Fibroblast of mammary gland (primary cell): ENCODE measurements at regions not wholly inside any gene's neighbourhood (a gene's known extent, or its start where the extent isn't known, plus 50 kb on each side); places are given as distances from the start of the nearest gene placed in this dataset.
"Not testable (repeated sequence)": the region's sequence is repeated elsewhere in the genome, so short reads cannot be mapped to it uniquely, and the experiment has no call there.

ENCODE experiments used
- DNase-seq: peaks from one replicate; pipeline ENCODE4 v3.0.0-alpha.2; 2010; ENCODE audit warnings: low read depth
- H3K4me3 ChIP-seq: 2 replicates; pipeline ENCODE4 v1.5.1; 2011; ENCODE audit warnings: low read depth, mild to moderate bottlenecking, low read length, moderate library complexity; ENCODE audit not compliant: control insufficient read depth
- TF ChIP-seq, protein P1 (sequence below): conservative IDR thresholded peaks from 2 replicates; pipeline ENCODE4 v1.5.1; 2011; ENCODE audit warnings: low read depth, low read length, inconsistent platforms; ENCODE audit not compliant: control insufficient read depth, insufficient read depth

- no peak overlapping the region for H3K4me3 ChIP-seq
- TF ChIP-seq, protein P1, sequence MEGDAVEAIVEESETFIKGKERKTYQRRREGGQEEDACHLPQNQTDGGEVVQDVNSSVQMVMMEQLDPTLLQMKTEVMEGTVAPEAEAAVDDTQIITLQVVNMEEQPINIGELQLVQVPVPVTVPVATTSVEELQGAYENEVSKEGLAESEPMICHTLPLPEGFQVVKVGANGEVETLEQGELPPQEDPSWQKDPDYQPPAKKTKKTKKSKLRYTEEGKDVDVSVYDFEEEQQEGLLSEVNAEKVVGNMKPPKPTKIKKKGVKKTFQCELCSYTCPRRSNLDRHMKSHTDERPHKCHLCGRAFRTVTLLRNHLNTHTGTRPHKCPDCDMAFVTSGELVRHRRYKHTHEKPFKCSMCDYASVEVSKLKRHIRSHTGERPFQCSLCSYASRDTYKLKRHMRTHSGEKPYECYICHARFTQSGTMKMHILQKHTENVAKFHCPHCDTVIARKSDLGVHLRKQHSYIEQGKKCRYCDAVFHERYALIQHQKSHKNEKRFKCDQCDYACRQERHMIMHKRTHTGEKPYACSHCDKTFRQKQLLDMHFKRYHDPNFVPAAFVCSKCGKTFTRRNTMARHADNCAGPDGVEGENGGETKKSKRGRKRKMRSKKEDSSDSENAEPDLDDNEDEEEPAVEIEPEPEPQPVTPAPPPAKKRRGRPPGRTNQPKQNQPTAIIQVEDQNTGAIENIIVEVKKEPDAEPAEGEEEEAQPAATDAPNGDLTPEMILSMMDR: no peak
- no peak for DNase-seq
These were observed 258.3 kb downstream of the KLF5 start for GRCh38 chr13:73317140-73317539.

DNA sequence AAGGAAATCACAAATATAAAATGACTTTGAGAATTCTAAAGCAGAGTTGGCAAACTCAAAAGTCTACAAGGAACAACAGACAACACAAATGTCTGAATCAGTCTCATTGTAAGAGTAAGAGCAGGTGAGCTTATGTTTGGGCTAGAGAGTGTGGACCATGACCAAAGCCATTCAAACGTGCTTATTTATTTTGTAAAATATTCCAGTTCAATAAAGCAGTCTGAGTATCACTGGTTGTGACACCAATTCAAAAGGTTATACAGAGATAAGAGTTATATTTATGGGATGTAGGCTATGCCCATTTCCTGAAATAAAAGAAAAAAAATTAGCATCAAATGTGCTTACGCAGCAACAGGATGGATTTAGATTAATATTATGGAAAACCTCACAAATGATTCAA, 251.6 kb downstream of the KLF5 start:
- no peak overlapping the region for H3K4me3 ChIP-seq
- TF ChIP-seq, protein P1: no peak
- no peak for DNase-seq

DNA sequence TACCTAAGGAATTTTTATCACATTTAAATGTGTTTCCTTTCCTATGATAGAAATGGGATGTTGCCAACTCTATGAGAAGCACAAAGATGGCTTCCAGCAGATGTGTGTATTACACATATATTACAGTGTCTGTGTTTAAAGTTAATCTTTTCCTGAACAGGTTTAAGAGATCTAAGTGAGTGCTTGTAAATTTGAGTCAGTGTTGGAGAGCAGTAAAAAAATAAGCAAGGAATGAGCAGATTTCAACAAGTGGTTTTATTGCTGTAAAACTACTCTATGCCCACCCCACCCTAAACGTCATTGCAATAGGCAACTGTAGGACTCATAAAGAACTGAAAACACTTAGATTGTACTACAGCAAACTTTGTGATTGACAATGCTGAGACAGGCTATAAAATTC, 248.7 kb downstream of the KLF5 start:
- TF ChIP-seq, protein P1: no peak
- no peak overlapping the region for H3K4me3 ChIP-seq
- DNase-seq: no peak

DNA sequence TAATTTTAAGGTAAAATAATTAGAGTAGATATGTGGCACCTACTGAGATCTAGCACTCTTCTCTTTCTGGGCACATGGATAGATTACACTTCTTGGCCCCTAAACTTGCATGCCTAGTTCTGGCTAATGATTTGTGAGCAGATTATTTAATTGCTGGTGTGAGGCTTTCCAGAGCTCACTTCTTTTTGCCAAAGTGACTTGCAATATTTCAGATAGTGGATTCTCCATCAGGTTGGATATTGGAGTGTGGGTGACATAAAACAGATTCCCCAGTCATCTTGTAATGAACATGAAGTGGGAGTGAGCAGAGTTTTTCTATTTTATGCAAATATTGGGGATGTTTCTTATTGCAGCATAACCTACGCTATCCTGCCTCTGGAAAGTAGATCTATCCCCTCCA, 247.9 kb downstream of the KLF5 start:
- no peak for DNase-seq
- TF ChIP-seq, protein P1: no peak

DNA sequence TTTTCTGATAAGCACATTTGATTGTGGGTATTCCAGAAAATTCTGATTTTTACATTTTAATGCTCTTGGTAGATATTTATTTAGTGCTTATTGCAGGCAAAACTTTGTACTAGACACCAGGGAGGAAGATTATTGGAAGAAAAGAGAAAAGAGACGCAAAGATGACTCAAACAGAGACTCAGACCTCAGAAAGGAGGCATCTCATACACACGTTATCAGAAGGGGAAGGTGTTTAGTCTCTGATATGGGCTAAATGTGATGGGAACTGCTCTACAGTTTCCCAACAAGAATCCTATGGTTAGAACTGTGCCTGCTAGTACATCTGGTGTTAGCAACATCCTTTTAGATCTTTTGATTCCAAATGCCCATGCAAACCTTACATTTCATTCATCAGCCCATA, 245.6 kb downstream of the KLF5 start:
- TF ChIP-seq, protein P1: no peak
- DNase-seq: no peak
- H3K4me3 ChIP-seq: no peak overlapping the region

More for the DNA sequence above, 247.9 kb downstream of the KLF5 start:
- no peak overlapping the region for H3K4me3 ChIP-seq

DNA sequence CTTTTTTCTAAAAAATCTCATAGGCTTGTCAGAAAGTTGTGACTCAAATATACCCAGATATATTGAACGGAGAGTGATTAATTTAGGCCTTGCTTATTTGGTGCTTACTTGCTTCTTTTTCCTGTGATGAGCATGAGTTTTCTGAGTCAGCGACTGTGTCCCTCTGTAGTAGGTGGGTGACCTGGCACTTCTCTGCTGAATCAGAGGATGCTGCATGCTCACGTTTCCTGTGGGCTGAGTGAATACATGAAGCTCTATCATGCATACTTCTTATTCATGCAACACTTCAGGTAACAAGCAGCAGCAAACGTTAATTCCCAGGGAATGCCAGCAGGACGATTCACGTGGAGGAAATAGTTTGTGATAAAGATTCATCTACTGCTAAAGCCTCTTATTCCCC, 245.0 kb downstream of the KLF5 start:
- no peak overlapping the region for H3K4me3 ChIP-seq
- TF ChIP-seq, protein P1: no peak
- DNase-seq: peak; percentile 54

GRCh38 chr13:73301622-73302021, 242.8 kb downstream of the KLF5 start:
- DNase-seq, H3K4me3 ChIP-seq: not testable (repeated sequence)
